IMR-90 (cell line): ENCODE measurements at regions not wholly inside any gene's neighbourhood (a gene's known extent, or its start where the extent isn't known, plus 50 kb on each side); places are given as distances from the start of the nearest gene placed in this dataset.

Experiments
- BHLHE40 ChIP-seq: fragments of 150-350 bp; IDR thresholded peaks from 2 replicates; pipeline ENCODE4 v1.6.1; 2016; ENCODE audit warnings: mild to moderate bottlenecking, low read depth, low read length
- CEBPB ChIP-seq: IDR thresholded peaks from 2 replicates; pipeline ENCODE4 v1.6.1; 2012; ENCODE audit warnings: low read depth, low read length, improper control_type of control experiment
- CHD1 ChIP-seq: IDR thresholded peaks from 2 replicates; pipeline ENCODE4 v1.6.1; 2012; ENCODE audit warnings: low read depth, low read length, improper control_type of control experiment
- POLR2A ChIP-seq: IDR thresholded peaks from 2 replicates; pipeline ENCODE4 v1.6.1; 2012; ENCODE audit warnings: mild to moderate bottlenecking, low read depth, low read length
- RAD21 ChIP-seq: IDR thresholded peaks from 2 replicates; pipeline ENCODE4 v1.6.1; 2012; ENCODE audit warnings: low read length, improper control_type of control experiment
- SMC3 ChIP-seq: fragments of 150-350 bp; IDR thresholded peaks from 2 replicates; pipeline ENCODE4 v1.6.1; 2016; ENCODE audit warnings: low read depth, mild to moderate bottlenecking, antibody characterized with exemption, low read length, moderate library complexity
- TF ChIP-seq, protein P1 (sequence below): conservative IDR thresholded peaks from 2 replicates; pipeline ENCODE4 v1.5.1; 2012; ENCODE audit warnings: mild to moderate bottlenecking, low read depth, low read length, improper control_type of control experiment

DNA sequence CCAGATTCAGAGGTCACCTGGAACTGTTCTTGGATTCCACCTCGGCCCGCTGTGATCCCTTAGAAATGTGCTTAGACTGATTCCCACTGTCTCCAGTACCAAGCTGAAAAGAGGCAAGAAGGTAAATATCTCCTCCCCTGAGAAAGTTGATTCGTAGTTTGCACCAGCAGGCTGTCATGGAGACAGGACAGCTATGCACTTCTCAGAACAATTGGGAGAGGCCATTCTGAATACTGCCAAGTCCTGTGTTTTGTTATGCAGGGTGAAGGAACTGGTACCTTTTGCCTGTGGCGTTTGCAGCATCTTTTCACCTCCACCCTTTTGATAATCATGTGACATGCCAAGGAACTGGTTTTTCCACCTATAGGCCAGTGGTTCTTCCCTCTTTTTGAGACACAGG lies 58.2 kb upstream of the RNGTT start:
- TF ChIP-seq, protein P1, sequence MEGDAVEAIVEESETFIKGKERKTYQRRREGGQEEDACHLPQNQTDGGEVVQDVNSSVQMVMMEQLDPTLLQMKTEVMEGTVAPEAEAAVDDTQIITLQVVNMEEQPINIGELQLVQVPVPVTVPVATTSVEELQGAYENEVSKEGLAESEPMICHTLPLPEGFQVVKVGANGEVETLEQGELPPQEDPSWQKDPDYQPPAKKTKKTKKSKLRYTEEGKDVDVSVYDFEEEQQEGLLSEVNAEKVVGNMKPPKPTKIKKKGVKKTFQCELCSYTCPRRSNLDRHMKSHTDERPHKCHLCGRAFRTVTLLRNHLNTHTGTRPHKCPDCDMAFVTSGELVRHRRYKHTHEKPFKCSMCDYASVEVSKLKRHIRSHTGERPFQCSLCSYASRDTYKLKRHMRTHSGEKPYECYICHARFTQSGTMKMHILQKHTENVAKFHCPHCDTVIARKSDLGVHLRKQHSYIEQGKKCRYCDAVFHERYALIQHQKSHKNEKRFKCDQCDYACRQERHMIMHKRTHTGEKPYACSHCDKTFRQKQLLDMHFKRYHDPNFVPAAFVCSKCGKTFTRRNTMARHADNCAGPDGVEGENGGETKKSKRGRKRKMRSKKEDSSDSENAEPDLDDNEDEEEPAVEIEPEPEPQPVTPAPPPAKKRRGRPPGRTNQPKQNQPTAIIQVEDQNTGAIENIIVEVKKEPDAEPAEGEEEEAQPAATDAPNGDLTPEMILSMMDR: no peak
- TF ChIP-seq CHD1 (no peak), SMC3 (no peak), CEBPB (no peak), RAD21 (no peak), BHLHE40 (no peak), POLR2A (no peak)
